G401.6 (cell line): ENCODE measurements at regions not wholly inside any gene's neighbourhood (a gene's known extent, or its start where the extent isn't known, plus 50 kb on each side); places are given as distances from the start of the nearest gene placed in this dataset.
"Not testable (repeated sequence)": the region's sequence is repeated elsewhere in the genome, so short reads cannot be mapped to it uniquely, and the experiment has no call there.

Experiments
- FAIRE-seq: peaks from 2 replicates; lab custom pipeline; 2012; peaks lifted over from hg19 to GRCh38; lab: Jason Lieb, UNC

GRCh38 chr3:75129101-75129500 lies 514.6 kb upstream of the CNTN3 start:
- no peak for FAIRE-seq

GRCh38 chr3:75136100-75136897 lies 521.8 kb upstream of the CNTN3 start:
- no peak for FAIRE-seq

GRCh38 chr3:75138345-75138744 lies 523.9 kb upstream of the CNTN3 start:
- FAIRE-seq, result no peak

GRCh38 chr3:75140904-75141615 lies 523.1 kb upstream of the FRG2C start:
- FAIRE-seq, result no peak

- FAIRE-seq, result no peak
Observed at GRCh38 chr3:75144406-75144805, 519.7 kb upstream of the FRG2C start.

GRCh38 chr3:75171630-75172230 lies 492.4 kb upstream of the FRG2C start:
- no peak for FAIRE-seq

- FAIRE-seq, result no peak
Observed at GRCh38 chr3:75176937-75177336, 487.2 kb upstream of the FRG2C start.

GRCh38 chr3:75180235-75180944 lies 483.7 kb upstream of the FRG2C start:
- FAIRE-seq, result no peak

- no peak for FAIRE-seq
Observed at GRCh38 chr3:75180945-75181298, 483.2 kb upstream of the FRG2C start.

GRCh38 chr3:75188962-75189361 lies 475.2 kb upstream of the FRG2C start:
- no peak for FAIRE-seq

GRCh38 chr3:75192146-75192616 lies 471.9 kb upstream of the FRG2C start:
- FAIRE-seq, result no peak

- no peak for FAIRE-seq
Observed at GRCh38 chr3:75193797-75194196, 470.3 kb upstream of the FRG2C start.

GRCh38 chr3:75214332-75214731 lies 449.8 kb upstream of the FRG2C start:
- not testable (repeated sequence) for FAIRE-seq

- FAIRE-seq, result no peak
Observed at GRCh38 chr3:75218577-75218976, 445.6 kb upstream of the FRG2C start.

- no peak for FAIRE-seq
Observed at GRCh38 chr3:75220932-75221331, 443.2 kb upstream of the FRG2C start.

GRCh38 chr3:75224412-75224811 lies 439.7 kb upstream of the FRG2C start:
- FAIRE-seq, result no peak

GRCh38 chr3:75232216-75232615 lies 431.9 kb upstream of the FRG2C start:
- FAIRE-seq, result no peak

GRCh38 chr3:75235631-75236030 lies 428.5 kb upstream of the FRG2C start:
- FAIRE-seq, result no peak

GRCh38 chr3:75237053-75237452 lies 427.1 kb upstream of the FRG2C start:
- no peak for FAIRE-seq

- FAIRE-seq, result no peak
Observed at GRCh38 chr3:75237477-75237876, 426.7 kb upstream of the FRG2C start.

GRCh38 chr3:75241226-75241962 lies 422.7 kb upstream of the FRG2C start:
- FAIRE-seq, result not testable (repeated sequence)
